ENCODE measurements at regions not wholly inside any gene's neighbourhood (a gene's known extent, or its start where the extent isn't known, plus 50 kb on each side); places are given as distances from the start of the nearest gene placed in this dataset.

DNA sequence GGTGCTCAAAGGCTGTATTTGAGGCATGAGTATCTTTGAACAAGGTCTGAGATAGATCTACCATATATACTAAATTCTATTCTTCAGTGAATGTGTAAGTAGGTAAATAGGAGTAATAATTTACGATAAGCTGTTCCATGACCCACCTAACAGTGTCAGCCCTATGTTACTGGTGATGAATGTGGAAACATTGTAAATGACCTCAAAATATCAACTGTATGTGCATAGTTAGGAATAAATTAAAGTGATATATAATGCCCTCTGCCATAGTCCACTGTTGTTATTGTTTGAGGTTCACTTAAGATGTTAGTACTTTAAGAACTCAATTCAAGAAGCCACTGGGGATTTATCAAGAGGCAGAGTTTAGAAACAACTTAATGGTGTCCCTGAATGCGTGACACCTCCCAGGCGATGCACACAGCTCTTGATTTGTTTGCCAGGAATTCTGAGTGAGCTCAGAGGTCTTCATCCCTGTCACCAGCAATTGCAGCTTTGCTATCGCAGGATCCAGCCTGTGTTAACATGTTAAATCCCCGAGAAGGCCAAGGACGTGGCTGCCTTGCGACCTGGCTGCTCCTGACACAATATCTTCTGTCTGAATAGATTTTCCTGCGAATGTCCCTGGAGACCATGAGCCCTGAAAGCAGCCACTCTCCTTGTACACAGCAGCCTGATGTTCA, 104.9 kb downstream of the KLF6 start:
- TF ChIP-seq, protein P1, sequence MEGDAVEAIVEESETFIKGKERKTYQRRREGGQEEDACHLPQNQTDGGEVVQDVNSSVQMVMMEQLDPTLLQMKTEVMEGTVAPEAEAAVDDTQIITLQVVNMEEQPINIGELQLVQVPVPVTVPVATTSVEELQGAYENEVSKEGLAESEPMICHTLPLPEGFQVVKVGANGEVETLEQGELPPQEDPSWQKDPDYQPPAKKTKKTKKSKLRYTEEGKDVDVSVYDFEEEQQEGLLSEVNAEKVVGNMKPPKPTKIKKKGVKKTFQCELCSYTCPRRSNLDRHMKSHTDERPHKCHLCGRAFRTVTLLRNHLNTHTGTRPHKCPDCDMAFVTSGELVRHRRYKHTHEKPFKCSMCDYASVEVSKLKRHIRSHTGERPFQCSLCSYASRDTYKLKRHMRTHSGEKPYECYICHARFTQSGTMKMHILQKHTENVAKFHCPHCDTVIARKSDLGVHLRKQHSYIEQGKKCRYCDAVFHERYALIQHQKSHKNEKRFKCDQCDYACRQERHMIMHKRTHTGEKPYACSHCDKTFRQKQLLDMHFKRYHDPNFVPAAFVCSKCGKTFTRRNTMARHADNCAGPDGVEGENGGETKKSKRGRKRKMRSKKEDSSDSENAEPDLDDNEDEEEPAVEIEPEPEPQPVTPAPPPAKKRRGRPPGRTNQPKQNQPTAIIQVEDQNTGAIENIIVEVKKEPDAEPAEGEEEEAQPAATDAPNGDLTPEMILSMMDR (IDR thresholded peaks at IDR 0.05) = no peak
- TF ChIP-seq EZH2 (IDR thresholded peaks at IDR 0.05; ENCODE audit: borderline replicate concordance, insufficient read depth, low read depth, low read length, poor library complexity, severe bottlenecking) = no peak

Data from B cell (primary cell).